Panc1 (cell line): ENCODE measurements at regions not wholly inside any gene's neighbourhood (a gene's known extent, or its start where the extent isn't known, plus 50 kb on each side); places are given as distances from the start of the nearest gene placed in this dataset.

ENCODE experiments used
- ATAC-seq: fragments of 200-7000 bp; cut with Tn5 transposase; 2 replicates; pipeline ENCODE4 v1.9.1; 2020; ENCODE audit warnings: mild to moderate bottlenecking, moderate library complexity
- BruUV-seq: library from RNA; stranded (reverse); fragments of 400-500 nt; replicated peaks from 2 replicates; lab custom pipeline; 2021; lab: Mats Ljungman, UMichigan
- CTCF ChIA-PET: fragments of 300-600 bp; sonication (Branson Sonifier 250); formaldehyde crosslinking; loops from one replicate; lab custom pipeline; 2022; ENCODE audit warnings: antibody characterized with exemption; lab: Charles Lee
- POLR2A ChIA-PET: fragments of 300-600 bp; sonication (Branson Sonifier 250); formaldehyde crosslinking; loops from one replicate; lab custom pipeline; 2022; ENCODE audit warnings: antibody characterized with exemption; lab: Charles Lee
- DNase-seq: peaks from one replicate; pipeline ENCODE4 v3.0.0-alpha.2; 2010; ENCODE audit warnings: low read depth, low spot score
- H3K27ac ChIP-seq: 2 replicates; pipeline ENCODE4 v1.5.1; 2011; ENCODE audit warnings: mild to moderate bottlenecking, low read length, inconsistent platforms
- H3K27me3 ChIP-seq: fragments of 200-500 bp; sonication (Bioruptor generic); 2 replicates; pipeline ENCODE4 v1.6.0; 2014; ENCODE audit warnings: low read length, inconsistent platforms; ENCODE audit not compliant: control insufficient read depth, insufficient read depth
- H3K36me3 ChIP-seq: fragments of 200-500 bp; sonication (Bioruptor generic); 2 replicates; pipeline ENCODE4 v1.5.1; 2014; ENCODE audit warnings: inconsistent platforms, mild to moderate bottlenecking, low read length, moderate library complexity; ENCODE audit not compliant: control insufficient read depth, insufficient read depth
- H3K4me1 ChIP-seq: 2 replicates; pipeline ENCODE4 v1.5.1; 2011; ENCODE audit warnings: inconsistent platforms, mild to moderate bottlenecking, low read length, moderate library complexity; ENCODE audit not compliant: control insufficient read depth, insufficient read depth
- H3K4me3 ChIP-seq, 2 experiments: 2 replicates each; pipeline ENCODE4 v1.5.1; 2011 to 2012; ENCODE audit warnings: low read depth in 2 of 2, low read length in 2 of 2, mild to moderate bottlenecking in 2 of 2, inconsistent platforms in 1 of 2, moderate library complexity in 1 of 2
- H3K9me3 ChIP-seq: fragments of 200-500 bp; sonication (Bioruptor generic); 2 replicates; pipeline ENCODE4 v1.5.1; 2014; ENCODE audit warnings: low read depth, mild to moderate bottlenecking, inconsistent platforms, low read length, moderate library complexity; ENCODE audit not compliant: control insufficient read depth, insufficient read depth
- CTCF ChIP-seq: fragments of 450-650 bp; IDR thresholded peaks from 2 replicates; pipeline ENCODE4 v1.5.1; 2017; ENCODE audit warnings: mild to moderate bottlenecking
- POLR2AphosphoS5 ChIP-seq: IDR thresholded peaks from 2 replicates; pipeline ENCODE4 v1.6.1; 2012; ENCODE audit warnings: mild to moderate bottlenecking, low read depth, low read length, moderate library complexity
- SIN3A ChIP-seq: IDR thresholded peaks from 2 replicates; pipeline ENCODE4 v1.6.1; 2012; ENCODE audit warnings: low read depth, mild to moderate bottlenecking, low read length, moderate library complexity, borderline replicate concordance; ENCODE audit not compliant: insufficient read depth
- TCF7L2 ChIP-seq: IDR thresholded peaks from 2 replicates; pipeline ENCODE4 v1.6.1; 2011; ENCODE audit warnings: mild to moderate bottlenecking, low read depth, low read length, inconsistent platforms
- in situ Hi-C: cut with HindIII; loops from 2 replicates; pipeline ENCODE4 v1.10.0; 2016; ENCODE audit warnings: low sequenced_read_pairs, low pct_unique_long_range_greater_than_20kb
- intact Hi-C: fragments of 100-400 bp; cut with micrococcal nuclease; formaldehyde crosslinking; loops from one replicate; pipeline ENCODE4 v1.10.0; 2022; ENCODE audit not compliant: unreplicated experiment
- TF ChIP-seq, protein P1 (sequence below), 2 experiments: IDR thresholded peaks; 2 replicates each; pipeline ENCODE4 v1.6.1; 2011 to 2012; ENCODE audit warnings: low read depth in 2 of 2, control low read depth in 1 of 2, low read length in 1 of 2, mild to moderate bottlenecking in 1 of 2, moderate library complexity in 1 of 2; ENCODE audit not compliant: insufficient read depth in 1 of 2

DNA sequence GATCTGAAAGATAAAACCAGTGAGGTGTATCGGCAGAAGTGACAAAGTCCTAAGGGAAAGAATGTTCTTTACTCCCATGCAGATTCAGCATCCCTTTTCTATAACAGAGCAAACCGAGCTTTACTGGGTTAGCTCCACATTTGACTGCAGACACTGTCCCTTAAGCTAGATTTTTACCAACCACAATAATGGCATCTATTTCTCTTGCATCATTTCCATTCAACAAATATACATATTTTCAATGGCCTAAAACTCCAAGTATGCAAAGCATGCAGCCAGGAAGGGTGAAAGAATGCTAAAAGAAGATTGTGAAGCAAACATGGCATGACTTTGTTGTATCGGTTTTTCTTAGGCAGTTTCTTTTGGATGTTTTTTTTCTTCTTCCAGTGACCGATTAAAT lies 255.4 kb downstream of the OGFRL1 start:
- Histone ChIP-seq H3K4me1 (no peaks in the 10 kb centered on the region), H3K4me3 (no peak overlapping the region), H3K9me3 (no peaks in the 10 kb centered on the region), H3K27ac (no peak overlapping the region), H3K27me3 (no peaks in the 10 kb centered on the region; the same call in 1 of the 2 replicates), H3K36me3 (no peaks in the 10 kb centered on the region)
- no TSS peak for BruUV-seq
- intact Hi-C loops, result no loop called here
- in situ Hi-C loops, result no loop called here
- POLR2A ChIA-PET, result no interaction called here
- ATAC-seq, result no peak
- no peak for DNase-seq
- TF ChIP-seq POLR2AphosphoS5 (no peak), CTCF (no peak), TCF7L2 (no peak), SIN3A (no peak)
- TF ChIP-seq, protein P1, sequence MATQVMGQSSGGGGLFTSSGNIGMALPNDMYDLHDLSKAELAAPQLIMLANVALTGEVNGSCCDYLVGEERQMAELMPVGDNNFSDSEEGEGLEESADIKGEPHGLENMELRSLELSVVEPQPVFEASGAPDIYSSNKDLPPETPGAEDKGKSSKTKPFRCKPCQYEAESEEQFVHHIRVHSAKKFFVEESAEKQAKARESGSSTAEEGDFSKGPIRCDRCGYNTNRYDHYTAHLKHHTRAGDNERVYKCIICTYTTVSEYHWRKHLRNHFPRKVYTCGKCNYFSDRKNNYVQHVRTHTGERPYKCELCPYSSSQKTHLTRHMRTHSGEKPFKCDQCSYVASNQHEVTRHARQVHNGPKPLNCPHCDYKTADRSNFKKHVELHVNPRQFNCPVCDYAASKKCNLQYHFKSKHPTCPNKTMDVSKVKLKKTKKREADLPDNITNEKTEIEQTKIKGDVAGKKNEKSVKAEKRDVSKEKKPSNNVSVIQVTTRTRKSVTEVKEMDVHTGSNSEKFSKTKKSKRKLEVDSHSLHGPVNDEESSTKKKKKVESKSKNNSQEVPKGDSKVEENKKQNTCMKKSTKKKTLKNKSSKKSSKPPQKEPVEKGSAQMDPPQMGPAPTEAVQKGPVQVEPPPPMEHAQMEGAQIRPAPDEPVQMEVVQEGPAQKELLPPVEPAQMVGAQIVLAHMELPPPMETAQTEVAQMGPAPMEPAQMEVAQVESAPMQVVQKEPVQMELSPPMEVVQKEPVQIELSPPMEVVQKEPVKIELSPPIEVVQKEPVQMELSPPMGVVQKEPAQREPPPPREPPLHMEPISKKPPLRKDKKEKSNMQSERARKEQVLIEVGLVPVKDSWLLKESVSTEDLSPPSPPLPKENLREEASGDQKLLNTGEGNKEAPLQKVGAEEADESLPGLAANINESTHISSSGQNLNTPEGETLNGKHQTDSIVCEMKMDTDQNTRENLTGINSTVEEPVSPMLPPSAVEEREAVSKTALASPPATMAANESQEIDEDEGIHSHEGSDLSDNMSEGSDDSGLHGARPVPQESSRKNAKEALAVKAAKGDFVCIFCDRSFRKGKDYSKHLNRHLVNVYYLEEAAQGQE (IDR thresholded peaks at IDR 0.05; ENCODE audit: insufficient read depth in 1 of 2, low read depth in 2 of 2, low read length in 1 of 2), result no peak
- CTCF ChIA-PET, result no interaction called here

DNA sequence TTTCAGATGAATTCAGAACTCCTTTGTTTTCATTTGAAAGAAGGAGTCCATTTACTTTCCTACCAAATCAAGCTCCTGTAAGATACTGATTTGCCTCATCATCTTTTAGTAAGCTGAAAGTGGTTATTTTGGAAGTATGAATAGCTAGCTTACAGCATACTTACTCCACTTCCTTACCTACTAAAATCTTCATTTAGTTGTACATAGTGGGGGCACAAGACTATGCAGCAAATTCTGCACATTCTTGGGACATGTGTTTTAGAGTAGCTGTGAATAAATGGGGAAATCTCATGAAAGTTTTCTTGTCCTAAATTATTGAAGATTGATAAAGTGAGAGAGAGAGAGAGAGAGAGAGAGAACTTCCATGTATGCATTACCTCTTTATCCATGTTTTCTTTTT lies 256.3 kb downstream of the OGFRL1 start:
- DNase-seq, result no peak
- TF ChIP-seq TCF7L2 (no peak), POLR2AphosphoS5 (no peak), SIN3A (no peak), CTCF (no peak)
- TF ChIP-seq, protein P1 (IDR thresholded peaks at IDR 0.05; ENCODE audit: insufficient read depth in 1 of 2, low read depth in 2 of 2, low read length in 1 of 2), result no peak
- CTCF ChIA-PET, result no interaction called here
- H3K36me3 ChIP-seq, result no peaks in the 10 kb centered on the region
- BruUV-seq, result no TSS peak
- POLR2A ChIA-PET, result no interaction called here
- no peak for ATAC-seq
- no peak overlapping the region for H3K4me3 ChIP-seq
- H3K9me3 ChIP-seq, result no peaks in the 10 kb centered on the region
- H3K27ac ChIP-seq, result no peak overlapping the region
- intact Hi-C loops, result no loop called here
- in situ Hi-C loops, result no loop called here
- no peaks in the 10 kb centered on the region; the same call in 1 of the 2 replicates for H3K27me3 ChIP-seq
- no peaks in the 10 kb centered on the region for H3K4me1 ChIP-seq
